ENCODE measurements at regions not wholly inside any gene's neighbourhood (a gene's known extent, or its start where the extent isn't known, plus 50 kb on each side); places are given as distances from the start of the nearest gene placed in this dataset.

DNA sequence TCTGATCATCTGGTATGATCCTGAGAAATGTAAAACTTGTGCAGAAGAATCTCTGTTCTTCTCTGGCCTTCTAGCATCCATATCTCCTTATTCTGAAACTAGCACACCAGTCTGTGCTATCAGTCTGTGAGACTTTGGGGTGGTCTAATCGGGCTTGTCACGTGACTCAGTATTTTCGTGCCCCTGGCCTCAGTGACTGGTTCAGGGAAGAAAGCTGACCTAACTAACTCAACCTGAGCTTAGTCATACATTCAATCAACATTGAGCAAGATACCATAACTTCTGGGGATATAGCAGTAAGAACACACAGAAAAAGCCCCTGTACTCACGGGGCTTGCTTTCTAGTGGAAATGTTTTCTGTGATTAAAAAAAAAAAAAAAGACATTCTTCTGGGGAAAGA is 109.3 kb downstream of the DKK1 start:
- no peak for DNase-seq (ENCODE audit: low read depth)
- Histone ChIP-seq H3K27me3 (ENCODE audit: control insufficient read depth, insufficient read depth, low read length) (no peaks in the 10 kb centered on the region), H3K4me3 (ENCODE audit: low read depth, low read length) (no peak overlapping the region), H3K36me3 (ENCODE audit: control insufficient read depth, insufficient read depth, low read length) (no peaks in the 10 kb centered on the region)
- TF ChIP-seq CTCF (IDR thresholded peaks at IDR 0.05; ENCODE audit: insufficient read depth, low read depth, low read length) = no peak
- POLR2A ChIA-PET = no interaction called here
- CTCF ChIA-PET = interaction anchor here (0.9 kb wide), 1 partner anchor 27 kb away, joined by 3 read pairs; no protein-coding TSS in a partner anchor

DNA sequence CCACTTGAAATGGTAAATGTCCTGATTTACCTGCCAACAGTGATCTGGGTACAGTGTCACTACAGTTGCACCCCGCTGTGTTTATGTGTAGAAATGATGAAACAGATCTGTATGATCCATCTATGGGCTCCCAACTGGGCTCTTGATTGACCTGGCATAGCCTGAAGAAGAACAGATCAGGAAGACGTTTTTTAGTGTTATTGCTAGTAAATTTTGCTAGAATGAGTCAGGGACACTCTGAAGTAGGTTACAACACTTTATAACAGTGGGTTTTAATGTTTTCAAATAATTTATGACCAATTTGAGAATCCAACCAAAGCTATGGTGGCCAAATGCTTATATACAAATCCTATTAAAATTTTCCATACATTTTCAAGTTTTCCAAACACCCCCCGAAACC is 110.3 kb downstream of the DKK1 start:
- CTCF ChIA-PET = interaction anchor here (1.0 kb wide), 1 partner anchor 11 kb away, joined by 4 read pairs; no protein-coding TSS in a partner anchor
- Histone ChIP-seq H3K36me3 (ENCODE audit: control insufficient read depth, insufficient read depth, low read length) (no peaks in the 10 kb centered on the region), H3K27me3 (ENCODE audit: control insufficient read depth, insufficient read depth, low read length) (no peaks in the 10 kb centered on the region), H3K4me3 (ENCODE audit: low read depth, low read length) (no peak overlapping the region)
- no peak for TF ChIP-seq CTCF (IDR thresholded peaks at IDR 0.05; ENCODE audit: insufficient read depth, low read depth, low read length)
- DNase-seq (ENCODE audit: low read depth) = no peak
- POLR2A ChIA-PET = no interaction called here

- ChIA-PET POLR2A (no interaction called here), CTCF (no interaction called here)
- no peak for DNase-seq (ENCODE audit: low read depth)
- Histone ChIP-seq H3K27me3 (ENCODE audit: control insufficient read depth, insufficient read depth, low read length) (no peaks in the 10 kb centered on the region), H3K4me3 (ENCODE audit: low read depth, low read length) (no peak overlapping the region), H3K36me3 (ENCODE audit: control insufficient read depth, insufficient read depth, low read length) (no peaks in the 10 kb centered on the region)
- TF ChIP-seq CTCF (IDR thresholded peaks at IDR 0.05; ENCODE audit: insufficient read depth, low read depth, low read length) = no peak
Observed at GRCh38 chr10:52434734-52435133, 120.7 kb downstream of the DKK1 start.

DNA sequence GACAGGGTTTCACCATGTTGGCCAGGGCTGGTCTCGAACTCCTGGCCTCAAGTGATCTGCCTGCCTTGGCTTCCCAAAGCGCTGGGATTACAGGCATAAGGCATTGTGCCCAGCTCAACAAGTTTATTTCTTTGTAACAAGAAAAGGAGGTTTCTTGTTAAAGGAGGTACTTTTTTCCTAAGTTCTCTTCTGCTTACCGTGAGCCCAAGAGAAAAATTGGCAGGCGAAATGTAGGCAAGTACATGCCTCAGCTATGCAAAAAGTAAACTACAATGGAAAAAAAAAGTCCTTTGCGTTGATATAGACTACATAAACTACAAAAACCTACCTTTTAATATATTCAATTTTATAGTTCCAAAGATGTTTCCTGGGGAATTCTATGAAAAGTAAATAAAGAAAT is 122.6 kb downstream of the DKK1 start:
- ChIA-PET CTCF (interaction anchor here (0.6 to 1.2 kb wide), 2 partner anchors 48 to 129 kb away, joined by 3 to 5 read pairs; no protein-coding TSS in a partner anchor), POLR2A (no interaction called here)
- no peak overlapping the region for H3K4me3 ChIP-seq (ENCODE audit: low read depth, low read length)
- no peak for TF ChIP-seq CTCF (IDR thresholded peaks at IDR 0.05; ENCODE audit: insufficient read depth, low read depth, low read length)
- H3K36me3 ChIP-seq (ENCODE audit: control insufficient read depth, insufficient read depth, low read length) = no peaks in the 10 kb centered on the region
- H3K27me3 ChIP-seq (ENCODE audit: control insufficient read depth, insufficient read depth, low read length) = no peaks in the 10 kb centered on the region
- DNase-seq (ENCODE audit: low read depth) = no peak

- ChIA-PET CTCF (no interaction called here), POLR2A (no interaction called here)
- DNase-seq (ENCODE audit: low read depth) = no peak
- H3K36me3 ChIP-seq (ENCODE audit: control insufficient read depth, insufficient read depth, low read length) = no peaks in the 10 kb centered on the region
- H3K4me3 ChIP-seq (ENCODE audit: low read depth, low read length) = no peak overlapping the region
- no peaks in the 10 kb centered on the region for H3K27me3 ChIP-seq (ENCODE audit: control insufficient read depth, insufficient read depth, low read length)
- no peak for TF ChIP-seq CTCF (IDR thresholded peaks at IDR 0.05; ENCODE audit: insufficient read depth, low read depth, low read length)
Observed at GRCh38 chr10:52437205-52437646, 123.1 kb downstream of the DKK1 start.
